Kidney (tissue), 13 donors: ENCODE measurements at regions not wholly inside any gene's neighbourhood (a gene's known extent, or its start where the extent isn't known, plus 50 kb on each side); places are given as distances from the start of the nearest gene placed in this dataset.
"Not testable (repeated sequence)": the region's sequence is repeated elsewhere in the genome, so short reads cannot be mapped to it uniquely, and the experiment has no call there.

ENCODE experiments used
- DNase-seq, 5 donors: peaks; one replicate each; pipeline ENCODE4 v3.0.0-alpha.2; 2013 to 2020
- FAIRE-seq: peaks from 2 replicates; lab custom pipeline; 2012; peaks lifted over from hg19 to GRCh38; lab: Jason Lieb, UNC
- H3K27ac ChIP-seq, 2 donors: one replicate each; pipeline ENCODE4 v1.7.0; 2013; ENCODE audit warnings: low read depth in 2 of 2, low read length in 2 of 2, inconsistent platforms in 1 of 2
- H3K27me3 ChIP-seq: one replicate; pipeline ENCODE4 v1.7.1; 2013; ENCODE audit warnings: low read length, inconsistent platforms; ENCODE audit not compliant: control insufficient read depth, insufficient read depth
- H3K36me3 ChIP-seq, 3 donors: one replicate each; pipeline versions ENCODE4 v1.7.0 to v1.7.1; 2013; ENCODE audit warnings: low read length in 3 of 3, control low read depth in 1 of 3, inconsistent platforms in 1 of 3; ENCODE audit not compliant: insufficient read depth in 3 of 3, control insufficient read depth in 2 of 3
- H3K4me1 ChIP-seq, 3 donors: one replicate each; pipeline versions ENCODE4 v1.7.0 to v1.7.1; 2013; ENCODE audit warnings: low read length in 3 of 3, inconsistent platforms in 1 of 3, low read depth in 1 of 3; ENCODE audit not compliant: control insufficient read depth in 2 of 3, insufficient read depth in 2 of 3
- H3K4me3 ChIP-seq, 3 donors: one replicate each; pipeline versions ENCODE4 v1.7.0 to v1.8.1; 2013; ENCODE audit warnings: low read length in 3 of 3, control low read depth in 1 of 3, inconsistent platforms in 1 of 3
- H3K9ac ChIP-seq, 3 donors: one replicate each; pipeline versions ENCODE4 v1.7.0 to v1.7.1; 2013; ENCODE audit warnings: low read length in 3 of 3, control low read depth in 1 of 3, inconsistent platforms in 1 of 3
- H3K9me3 ChIP-seq, 3 donors: one replicate each; pipeline versions ENCODE4 v1.7.0 to v1.7.1; 2013; ENCODE audit warnings: low read length in 3 of 3, control low read depth in 1 of 3, inconsistent platforms in 1 of 3; ENCODE audit not compliant: control insufficient read depth in 2 of 3, insufficient read depth in 1 of 3
- CTCF ChIP-seq: IDR thresholded peaks from 3 replicates; pipeline ENCODE4 v1.5.1; 2012; ENCODE audit warnings: mild to moderate bottlenecking, moderate library complexity, borderline replicate concordance; ENCODE audit not compliant: insufficient read depth; ENCODE audit errors: extremely low read depth
- intact Hi-C: fragments of 100-400 bp; cut with DNase I; formaldehyde crosslinking; loops from one replicate; pipeline ENCODE4 v1.11.1; 2022
- donor health status: control.
- donor health status: control.
- donor health status: control.
- donor health status: control.
- donor health status: control.
- donor health status: DM: yes; HTN: yes; CAD: no.
- donor health status: Normal renal cell carcinoma (clear cell type).

- DNase-seq (no peak), FAIRE-seq (no peak)
- no peak for TF ChIP-seq CTCF
- no peaks in the 10 kb centered on the region for H3K4me1 ChIP-seq
- H3K36me3 ChIP-seq = no peaks in the 10 kb centered on the region
- no peaks in the 10 kb centered on the region for H3K9me3 ChIP-seq
- no peak overlapping the region for H3K9ac ChIP-seq
- no peak overlapping the region for H3K27ac ChIP-seq
- no peaks in the 10 kb centered on the region for H3K27me3 ChIP-seq
- H3K4me3 ChIP-seq = no peak overlapping the region
- intact Hi-C loops = no loop called here
These were observed 73.8 kb upstream of the ECI2 start for GRCh38 chr6:4209196-4209595.

DNA sequence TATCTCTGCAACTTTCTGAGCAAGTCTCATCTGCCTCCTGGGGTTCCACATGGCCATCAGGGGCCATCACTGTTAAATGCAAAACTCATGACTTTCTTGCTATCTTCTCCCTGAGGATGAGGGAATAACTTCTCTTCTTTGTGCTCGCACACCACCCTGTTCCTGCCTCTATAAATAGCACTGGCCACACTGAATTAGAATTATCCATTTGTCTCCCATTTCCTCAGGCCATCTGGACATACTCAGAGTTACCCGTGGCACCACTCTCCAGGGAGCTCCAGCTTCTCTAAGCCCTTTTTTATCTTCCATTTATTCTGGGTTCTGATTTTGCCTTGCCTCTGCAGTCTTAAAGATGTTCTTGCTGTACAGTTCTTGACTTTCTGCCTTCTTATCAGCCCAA, 72.8 kb upstream of the ECI2 start:
- H3K4me3 ChIP-seq = no peak overlapping the region
- no peak overlapping the region for H3K9ac ChIP-seq
- no peaks in the 10 kb centered on the region for H3K9me3 ChIP-seq
- FAIRE-seq (no peak), DNase-seq (no peak)
- no peak for TF ChIP-seq CTCF
- H3K27ac ChIP-seq = no peak overlapping the region
- H3K36me3 ChIP-seq = no peaks in the 10 kb centered on the region
- intact Hi-C loops = no loop called here
- H3K4me1 ChIP-seq = no peaks in the 10 kb centered on the region
- no peaks in the 10 kb centered on the region for H3K27me3 ChIP-seq

DNA sequence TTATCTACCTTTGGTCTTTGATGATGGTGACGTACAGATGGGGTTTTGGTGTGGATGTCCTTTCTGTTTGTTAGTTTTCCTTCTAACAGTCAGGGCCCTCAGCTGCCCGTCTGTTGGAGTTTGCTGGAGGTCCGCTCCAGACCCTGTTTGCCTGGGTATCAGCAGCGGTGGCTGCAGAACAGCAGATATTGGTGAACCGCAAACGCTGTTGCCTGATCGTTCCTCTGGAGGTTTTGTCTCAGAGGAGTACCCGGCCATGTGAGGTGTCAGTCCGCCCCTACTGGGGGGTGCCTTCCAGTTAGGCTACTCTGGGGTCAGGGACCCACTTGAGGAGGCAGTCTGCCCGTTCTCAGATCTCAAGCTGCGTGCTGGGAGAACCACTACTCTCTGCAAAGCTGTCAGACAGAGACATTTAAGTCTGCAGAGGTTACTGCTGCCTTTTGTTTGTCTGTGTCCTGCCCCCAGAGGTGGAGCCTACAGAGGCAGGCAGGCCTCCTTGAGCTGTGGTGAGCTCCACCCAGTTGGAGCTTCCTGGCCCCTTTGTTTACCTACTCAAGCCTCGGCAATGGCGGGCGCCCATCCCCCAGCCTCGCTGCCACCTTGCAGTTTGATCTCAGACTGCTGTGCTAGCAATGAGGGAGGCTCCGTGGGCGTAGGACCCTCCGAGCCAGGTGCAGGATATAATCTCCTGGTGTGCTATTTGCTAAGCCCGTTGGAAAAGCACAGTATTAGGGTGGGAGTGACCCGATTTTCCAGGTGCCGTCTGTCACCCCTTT, 68.5 kb upstream of the ECI2 start:
- DNase-seq, H3K36me3 ChIP-seq, H3K4me1 ChIP-seq, FAIRE-seq, H3K27me3 ChIP-seq, H3K9ac ChIP-seq, H3K9me3 ChIP-seq, H3K27ac ChIP-seq, intact Hi-C loops, H3K4me3 ChIP-seq: not testable (repeated sequence)

GRCh38 chr6:4192627-4193026, 57.3 kb upstream of the ECI2 start:
- Histone ChIP-seq H3K27ac (no peak overlapping the region), H3K9ac (no peak overlapping the region), H3K27me3 (no peaks in the 10 kb centered on the region), H3K36me3 (no peaks in the 10 kb centered on the region), H3K4me1 (no peaks in the 10 kb centered on the region), H3K9me3 (no peaks in the 10 kb centered on the region), H3K4me3 (no peak overlapping the region)
- no peak for TF ChIP-seq CTCF
- DNase-seq = no peak
- FAIRE-seq = no peak
- intact Hi-C loops = no loop called here
